Uterus (tissue), 2 donors: ENCODE measurements at regions not wholly inside any gene's neighbourhood (a gene's known extent, or its start where the extent isn't known, plus 50 kb on each side); places are given as distances from the start of the nearest gene placed in this dataset.

ENCODE experiments used
- CTCF ChIP-seq, 4 experiments: fragments of 200-600 bp in 2 of 4; fragments of 450-650 bp in 2 of 4; sonication (generic) in 2 of 4; IDR thresholded peaks; one replicate each; pipeline ENCODE4 v1.5.1; 2016 to 2019; ENCODE audit warnings: antibody characterized with exemption in 4 of 4, mild to moderate bottlenecking in 2 of 4, moderate library complexity in 1 of 4
- POLR2A ChIP-seq, 2 donors: fragments of 450-650 bp; IDR thresholded peaks; one replicate each; pipeline ENCODE4 v1.6.1; 2016; ENCODE audit warnings: antibody characterized with exemption in 2 of 2, mild to moderate bottlenecking in 1 of 2, moderate library complexity in 1 of 2

GRCh38 chr11:13135385-13136271 is 126.5 kb downstream of the RASSF10 start:
- TF ChIP-seq CTCF (IDR thresholded peaks at IDR 0.05) (no peak), POLR2A (IDR thresholded peaks at IDR 0.05) (no peak)
